ENCODE measurements at regions not wholly inside any gene's neighbourhood (a gene's known extent, or its start where the extent isn't known, plus 50 kb on each side); places are given as distances from the start of the nearest gene placed in this dataset.

- no peaks in the 10 kb centered on the region for H3K4me1 ChIP-seq (ENCODE audit: control insufficient read depth, insufficient read depth, low read length)
- no peaks in the 10 kb centered on the region for H4K20me1 ChIP-seq (ENCODE audit: control insufficient read depth, insufficient read depth)
- no TSS peak for BruUV-seq (replicated peaks)
- H3K4me3 ChIP-seq: no peak overlapping the region
- no peak for TF ChIP-seq IKZF1 (conservative IDR thresholded peaks at IDR 0.05)
- no peak for TF ChIP-seq CHD1 (IDR thresholded peaks at IDR 0.05; ENCODE audit: low read depth, low read length)
- no peak for TF ChIP-seq IRF5 (IDR thresholded peaks at IDR 0.05; ENCODE audit: borderline replicate concordance)
- TF ChIP-seq ZNF207 (IDR thresholded peaks at IDR 0.05; ENCODE audit: borderline replicate concordance): no peak
- no peak for TF ChIP-seq FOXM1 (IDR thresholded peaks at IDR 0.05; ENCODE audit: low read depth, low read length)
- no peak for TF ChIP-seq HCFC1 (IDR thresholded peaks at IDR 0.05; ENCODE audit: low read length)
- H3K4me2 ChIP-seq (ENCODE audit: control insufficient read depth, insufficient read depth): no peak overlapping the region
- POLR2A ChIA-PET: no interaction called here
- 33% methylated on average over 5 of the region's 5 CpGs for WGBS (ENCODE audit: insufficient coverage, insufficient replicate concordance, low lambda C conversion rate, missing lambda C conversion rate)
- SMC1A ChIA-PET (ENCODE audit: uncharacterized antibody, unreplicated experiment): no interaction called here
- RAD21 ChIA-PET (ENCODE audit: unreplicated experiment): no interaction called here
- no peak for DNase-seq (ENCODE audit: low read depth, low spot score)
- no peaks in the 10 kb centered on the region for H3K79me2 ChIP-seq (ENCODE audit: control insufficient read depth, insufficient read depth, low read length)
- H3K27ac ChIP-seq (ENCODE audit: control insufficient read depth, insufficient read depth): no peak overlapping the region
- CTCF ChIA-PET: no interaction called here
- no peak overlapping the region for H3K9ac ChIP-seq (ENCODE audit: control insufficient read depth, insufficient read depth, low read length)
- no peak for FAIRE-seq
- no peak for ATAC-seq
- H3K9me3 ChIP-seq (replicated peaks; ENCODE audit: control insufficient read depth, insufficient read depth, low read length): no peaks in the 10 kb centered on the region
- in situ Hi-C loops (cut with MboI) (no loop called here), intact Hi-C loops (cut with micrococcal nuclease; ENCODE audit: unreplicated experiment) (loop anchor here (2.0 kb wide), 1 partner anchor 34 kb away; no protein-coding TSS in a partner anchor)
- no peaks in the 10 kb centered on the region for H3K36me3 ChIP-seq (ENCODE audit: control insufficient read depth in 2 of 2, insufficient read depth in 2 of 2, low read length in 1 of 2)
- H3K27me3 ChIP-seq (replicated peaks in 1 of 2; ENCODE audit: control insufficient read depth in 2 of 2, insufficient read depth in 2 of 2, low read length in 1 of 2): no peaks in the 10 kb centered on the region
- no peak overlapping the region for H2AFZ ChIP-seq (ENCODE audit: control insufficient read depth, low read depth, low read length)
Observed at GRCh38 chr10:36200577-36200976, 558.5 kb upstream of the FZD8 start.

- ATAC-seq: no peak
- ChIA-PET SMC1A (ENCODE audit: uncharacterized antibody, unreplicated experiment) (no interaction called here), POLR2A (no interaction called here), RAD21 (ENCODE audit: unreplicated experiment) (no interaction called here), CTCF (no interaction called here)
- BruUV-seq (replicated peaks): no TSS peak
- Histone ChIP-seq H3K4me2 (ENCODE audit: control insufficient read depth, insufficient read depth) (no peak overlapping the region), H3K27ac (ENCODE audit: control insufficient read depth, insufficient read depth) (no peak overlapping the region), H4K20me1 (ENCODE audit: control insufficient read depth, insufficient read depth) (no peaks in the 10 kb centered on the region), H3K9me3 (replicated peaks; ENCODE audit: control insufficient read depth, insufficient read depth, low read length) (no peaks in the 10 kb centered on the region; the same call in 2 of the 3 replicates), H2AFZ (ENCODE audit: control insufficient read depth, low read depth, low read length) (no peak overlapping the region), H3K4me3 (no peak overlapping the region), H3K4me1 (ENCODE audit: control insufficient read depth, insufficient read depth, low read length) (no peaks in the 10 kb centered on the region), H3K36me3 (ENCODE audit: control insufficient read depth in 2 of 2, insufficient read depth in 2 of 2, low read length in 1 of 2) (no peaks in the 10 kb centered on the region), H3K9ac (ENCODE audit: control insufficient read depth, insufficient read depth, low read length) (no peak overlapping the region), H3K79me2 (ENCODE audit: control insufficient read depth, insufficient read depth, low read length) (no peaks in the 10 kb centered on the region), H3K27me3 (replicated peaks in 1 of 2; ENCODE audit: control insufficient read depth in 2 of 2, insufficient read depth in 2 of 2, low read length in 1 of 2) (no peaks in the 10 kb centered on the region)
- no peak for FAIRE-seq
- in situ Hi-C loops (cut with MboI) (no loop called here), intact Hi-C loops (cut with micrococcal nuclease; ENCODE audit: unreplicated experiment) (no loop called here)
- DNase-seq (ENCODE audit: low read depth, low spot score): no peak
- TF ChIP-seq E2F4 (IDR thresholded peaks at IDR 0.05; ENCODE audit: low read depth, low read length) (no peak), ZBTB11 (CRISPR knock-in tag; IDR thresholded peaks at IDR 0.05) (no peak), CEBPZ (IDR thresholded peaks at IDR 0.05; ENCODE audit: low read depth, low read length) (no peak), POLR2AphosphoS2 (IDR thresholded peaks at IDR 0.05; ENCODE audit: low read depth, low read length) (no peak)
Observed at GRCh38 chr10:36198322-36198721, 556.2 kb upstream of the FZD8 start.
